KMS-11 (cell line): ENCODE measurements at regions not wholly inside any gene's neighbourhood (a gene's known extent, or its start where the extent isn't known, plus 50 kb on each side); places are given as distances from the start of the nearest gene placed in this dataset.
A peak's percentile ranks its signal among the peaks of the same experiment; 100 is the strongest.

ENCODE experiments used
- H2AFZ ChIP-seq: fragments of 200-600 bp; sonication (generic); 2 replicates; pipeline ENCODE4 v1.6.1; 2016; ENCODE audit warnings: antibody characterized with exemption, mixed run types, low read depth
- H3K27ac ChIP-seq: fragments of 200-600 bp; sonication (generic); 2 replicates; pipeline ENCODE4 v1.6.1; 2016; ENCODE audit warnings: mild to moderate bottlenecking, mixed run types
- H3K27me3 ChIP-seq: fragments of 200-600 bp; sonication (generic); 2 replicates; pipeline ENCODE4 v1.6.1; 2017; ENCODE audit warnings: mild to moderate bottlenecking, low read depth, mixed run types, moderate library complexity; ENCODE audit not compliant: insufficient read depth
- H3K36me3 ChIP-seq: fragments of 200-600 bp; sonication (generic); 2 replicates; pipeline ENCODE4 v1.6.1; 2017; ENCODE audit warnings: mild to moderate bottlenecking, mixed run types; ENCODE audit not compliant: insufficient read depth
- H3K4me1 ChIP-seq: fragments of 200-600 bp; sonication (generic); 2 replicates; pipeline ENCODE4 v1.6.1; 2016; ENCODE audit warnings: mild to moderate bottlenecking, low read depth, mixed run types; ENCODE audit not compliant: poor library complexity, severe bottlenecking
- H3K4me2 ChIP-seq: fragments of 200-600 bp; sonication (generic); 2 replicates; pipeline ENCODE4 v1.7.0; 2016; ENCODE audit warnings: mild to moderate bottlenecking, mixed run types
- H3K4me3 ChIP-seq: fragments of 200-600 bp; sonication (generic); IDR thresholded peaks from 2 replicates; pipeline ENCODE4 v1.6.1; 2017; ENCODE audit warnings: low read depth, low read length, mixed read lengths; ENCODE audit not compliant: insufficient read depth
- H3K79me2 ChIP-seq: fragments of 200-600 bp; sonication (generic); 2 replicates; pipeline ENCODE4 v1.6.1; 2016; ENCODE audit warnings: low read depth, mixed run types; ENCODE audit not compliant: insufficient read depth
- H3K9ac ChIP-seq: fragments of 200-600 bp; sonication (generic); 2 replicates; pipeline ENCODE4 v1.6.1; 2016; ENCODE audit warnings: mild to moderate bottlenecking, mixed run types
- H4K20me1 ChIP-seq: fragments of 200-600 bp; sonication (generic); 2 replicates; pipeline ENCODE4 v1.6.1; 2016; ENCODE audit warnings: mild to moderate bottlenecking, mixed run types; ENCODE audit not compliant: insufficient read depth
- TF ChIP-seq, protein P1 (sequence below): fragments of 200-600 bp; sonication (generic); conservative IDR thresholded peaks from 2 replicates; pipeline ENCODE4 v1.6.1; 2017; ENCODE audit warnings: low read depth, mild to moderate bottlenecking, antibody characterized with exemption, low read length, moderate library complexity, mixed read lengths

DNA sequence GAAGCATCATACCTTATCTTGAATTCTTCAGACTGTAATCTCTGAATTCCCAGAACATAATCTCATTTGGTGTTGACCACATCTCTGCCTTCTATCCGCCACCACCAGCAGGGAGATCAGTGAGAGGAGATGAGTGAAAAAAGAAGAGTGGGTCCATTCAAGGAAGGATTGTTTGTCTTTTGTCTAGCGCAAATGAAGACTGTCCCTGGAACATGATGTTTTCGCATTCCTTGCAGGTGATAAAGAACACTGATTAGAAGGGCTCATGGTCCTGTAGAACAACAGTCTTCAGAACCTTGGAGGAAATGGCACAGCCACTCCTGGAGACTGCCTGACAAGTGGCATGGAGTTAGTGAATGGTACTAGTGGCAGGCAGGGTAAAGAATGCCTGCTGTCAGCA lies 869.6 kb downstream of the JRKL start:
- no peak overlapping the region for H2AFZ ChIP-seq

DNA sequence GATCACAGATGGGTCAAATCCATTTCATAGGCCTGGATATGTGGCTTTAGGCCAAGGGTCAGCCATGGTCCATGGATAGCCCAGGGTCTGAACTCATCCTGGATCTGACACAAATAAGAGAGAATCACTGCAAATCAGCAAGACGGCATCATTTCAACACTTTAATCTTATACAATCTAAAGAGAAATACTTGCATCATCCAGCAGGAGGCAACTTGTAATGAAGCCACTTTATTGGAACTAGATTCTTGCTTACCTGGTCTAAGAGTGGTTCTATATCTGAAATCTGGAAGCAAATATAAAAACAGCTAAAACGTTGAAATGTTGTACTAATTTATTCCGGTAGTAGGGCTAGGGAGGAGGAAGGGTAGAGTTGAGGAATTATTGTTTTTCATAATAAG lies 870.1 kb downstream of the JRKL start:
- Histone ChIP-seq H3K27ac (no peak overlapping the region), H3K9ac (no peak overlapping the region), H3K27me3 (no peaks in the 10 kb centered on the region), H3K36me3 (no peaks in the 10 kb centered on the region), H3K4me1 (no peaks in the 10 kb centered on the region), H4K20me1 (no peaks in the 10 kb centered on the region), H3K79me2 (no peaks in the 10 kb centered on the region), H3K4me3 (no peak overlapping the region), H3K4me2 (no peak overlapping the region), H2AFZ (no peak overlapping the region)
- TF ChIP-seq, protein P1, sequence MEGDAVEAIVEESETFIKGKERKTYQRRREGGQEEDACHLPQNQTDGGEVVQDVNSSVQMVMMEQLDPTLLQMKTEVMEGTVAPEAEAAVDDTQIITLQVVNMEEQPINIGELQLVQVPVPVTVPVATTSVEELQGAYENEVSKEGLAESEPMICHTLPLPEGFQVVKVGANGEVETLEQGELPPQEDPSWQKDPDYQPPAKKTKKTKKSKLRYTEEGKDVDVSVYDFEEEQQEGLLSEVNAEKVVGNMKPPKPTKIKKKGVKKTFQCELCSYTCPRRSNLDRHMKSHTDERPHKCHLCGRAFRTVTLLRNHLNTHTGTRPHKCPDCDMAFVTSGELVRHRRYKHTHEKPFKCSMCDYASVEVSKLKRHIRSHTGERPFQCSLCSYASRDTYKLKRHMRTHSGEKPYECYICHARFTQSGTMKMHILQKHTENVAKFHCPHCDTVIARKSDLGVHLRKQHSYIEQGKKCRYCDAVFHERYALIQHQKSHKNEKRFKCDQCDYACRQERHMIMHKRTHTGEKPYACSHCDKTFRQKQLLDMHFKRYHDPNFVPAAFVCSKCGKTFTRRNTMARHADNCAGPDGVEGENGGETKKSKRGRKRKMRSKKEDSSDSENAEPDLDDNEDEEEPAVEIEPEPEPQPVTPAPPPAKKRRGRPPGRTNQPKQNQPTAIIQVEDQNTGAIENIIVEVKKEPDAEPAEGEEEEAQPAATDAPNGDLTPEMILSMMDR, result no peak

More for the DNA sequence above, 869.6 kb downstream of the JRKL start:
- H3K4me3 ChIP-seq, result no peak overlapping the region
- no peak overlapping the region for H3K9ac ChIP-seq
- no peaks in the 10 kb centered on the region for H3K36me3 ChIP-seq
- H3K4me1 ChIP-seq, result no peaks in the 10 kb centered on the region
- no peaks in the 10 kb centered on the region for H3K79me2 ChIP-seq
- no peak overlapping the region for H3K27ac ChIP-seq
- H3K27me3 ChIP-seq, result no peaks in the 10 kb centered on the region
- no peaks in the 10 kb centered on the region for H4K20me1 ChIP-seq
- TF ChIP-seq, protein P1, result no peak
- H3K4me2 ChIP-seq, result no peak overlapping the region

DNA sequence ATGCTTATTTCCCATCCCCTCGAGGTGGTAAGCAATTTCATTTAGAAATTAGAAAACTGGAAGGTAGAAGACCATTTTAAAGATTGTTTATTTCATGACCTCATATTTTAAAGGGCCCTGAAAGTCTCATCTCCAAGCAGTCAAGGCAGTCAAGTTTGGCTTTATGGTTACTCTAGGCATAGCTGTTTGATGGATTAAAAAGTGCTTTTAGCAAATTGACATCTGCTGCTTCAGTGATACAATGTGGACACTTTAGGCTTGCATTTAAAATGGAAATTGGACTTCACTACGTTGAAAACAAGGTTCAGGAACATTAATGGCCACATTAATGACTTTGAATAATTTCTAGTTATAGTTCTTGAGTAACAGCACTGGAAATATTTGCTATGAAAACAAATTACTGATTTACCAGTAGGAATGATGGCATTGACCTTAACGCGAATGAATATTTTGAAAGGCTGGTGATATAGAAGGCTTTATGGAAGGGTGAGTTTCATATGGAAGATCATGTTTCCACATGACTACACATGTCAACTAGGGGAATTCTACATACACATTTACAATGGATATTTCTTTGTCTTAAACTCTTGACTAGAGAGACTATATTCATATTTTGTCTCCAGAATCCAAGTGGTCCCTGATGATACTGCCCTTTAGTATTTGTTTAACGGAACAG lies 873.5 kb downstream of the JRKL start:
- Histone ChIP-seq H3K27me3 (no peaks in the 10 kb centered on the region), H3K4me3 (no peak overlapping the region), H3K27ac (no peak overlapping the region), H3K9ac (no peak overlapping the region), H2AFZ (no peak overlapping the region), H3K4me1 (no peaks in the 10 kb centered on the region), H3K36me3 (no peaks in the 10 kb centered on the region), H3K4me2 (no peak overlapping the region), H3K79me2 (no peaks in the 10 kb centered on the region), H4K20me1 (no peaks in the 10 kb centered on the region)
- TF ChIP-seq, protein P1, result no peak

DNA sequence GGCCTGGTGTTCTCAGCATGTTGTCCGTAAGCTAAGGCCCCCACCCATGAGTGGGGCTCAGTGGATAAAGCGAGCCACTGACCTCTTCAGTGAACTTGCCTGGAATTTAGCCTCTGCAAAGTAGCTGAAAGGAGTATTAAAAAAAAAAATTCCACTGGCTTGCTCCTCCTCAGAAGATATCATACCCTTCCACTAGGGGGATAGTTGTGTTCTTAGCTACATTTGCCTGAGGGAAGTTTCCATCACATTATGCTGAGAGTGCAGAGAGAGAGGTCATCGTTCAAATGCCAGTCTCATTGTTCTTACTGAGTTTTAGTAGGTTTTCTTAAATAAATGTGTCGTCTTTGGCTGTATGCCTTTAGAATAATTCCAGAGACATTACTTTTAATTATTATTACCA lies 879.7 kb downstream of the JRKL start:
- TF ChIP-seq, protein P1, result peak; percentile 16; the same call in 1 of the 2 replicates
- Histone ChIP-seq H3K36me3 (no peaks in the 10 kb centered on the region), H2AFZ (no peak overlapping the region), H3K27ac (no peak overlapping the region), H3K4me3 (no peak overlapping the region), H3K79me2 (no peaks in the 10 kb centered on the region), H3K4me2 (no peak overlapping the region), H3K27me3 (no peaks in the 10 kb centered on the region), H3K9ac (no peak overlapping the region), H4K20me1 (no peaks in the 10 kb centered on the region), H3K4me1 (no peaks in the 10 kb centered on the region)
